ENCODE measurements at regions not wholly inside any gene's neighbourhood (a gene's known extent, or its start where the extent isn't known, plus 50 kb on each side); places are given as distances from the start of the nearest gene placed in this dataset.
A peak's percentile ranks its signal among the peaks of the same experiment; 100 is the strongest.

GRCh38 chr6:122524056-122524455 is 52.4 kb upstream of the SERINC1 start:
- no peak for DNase-seq

- peak; percentile 56 for DNase-seq
Observed at GRCh38 chr6:122530440-122531046, 58.9 kb upstream of the SERINC1 start.

- no peak for DNase-seq
Observed at GRCh38 chr6:122548281-122548680, 61.9 kb upstream of the PKIB start.

GRCh38 chr6:122548820-122549219 is 61.4 kb upstream of the PKIB start:
- no peak for DNase-seq

- no peak for DNase-seq
Observed at GRCh38 chr6:122553697-122554096, 56.5 kb upstream of the PKIB start.

GRCh38 chr6:122555561-122555960 is 54.6 kb upstream of the PKIB start:
- DNase-seq = no peak

- no peak for DNase-seq
Observed at GRCh38 chr6:122558080-122558479, 52.1 kb upstream of the PKIB start.

All from NCI-H1105 (cell line).